ENCODE measurements at regions not wholly inside any gene's neighbourhood (a gene's known extent, or its start where the extent isn't known, plus 50 kb on each side); places are given as distances from the start of the nearest gene placed in this dataset.

GRCh38 chr4:13181681-13182080 is 302.5 kb downstream of the RAB28 start:
- Mint-ChIP-seq H3K36me3 (ENCODE audit: low read depth) (no peaks in the 10 kb centered on the region), H3K4me3 (no peak overlapping the region), H3K27ac (no peak overlapping the region), H3K4me1 (ENCODE audit: low read depth) (no peaks in the 10 kb centered on the region), H3K9me3 (peaks cover 7% of the 10 kb centered on the region), H3K27me3 (no peaks in the 10 kb centered on the region)

- Mint-ChIP-seq H3K4me1 (ENCODE audit: low read depth) (no peaks in the 10 kb centered on the region), H3K4me3 (no peak overlapping the region), H3K27ac (no peak overlapping the region), H3K36me3 (ENCODE audit: low read depth) (no peaks in the 10 kb centered on the region), H3K9me3 (peaks cover 4% of the 10 kb centered on the region), H3K27me3 (no peaks in the 10 kb centered on the region)
Measured at GRCh38 chr4:13180701-13181100, 303.4 kb downstream of the RAB28 start.

- Mint-ChIP-seq H3K4me3 (no peak overlapping the region), H3K27me3 (no peaks in the 10 kb centered on the region), H3K36me3 (ENCODE audit: low read depth) (no peaks in the 10 kb centered on the region), H3K4me1 (ENCODE audit: low read depth) (no peaks in the 10 kb centered on the region), H3K27ac (no peak overlapping the region), H3K9me3 (no peaks in the 10 kb centered on the region)
Measured at GRCh38 chr4:13178621-13179020, 305.5 kb downstream of the RAB28 start.

- no peak overlapping the region for H3K27ac Mint-ChIP-seq
- H3K4me3 Mint-ChIP-seq = no peak overlapping the region
- H3K9me3 Mint-ChIP-seq = no peaks in the 10 kb centered on the region
- H3K27me3 Mint-ChIP-seq = no peaks in the 10 kb centered on the region
- H3K36me3 Mint-ChIP-seq (ENCODE audit: low read depth) = no peaks in the 10 kb centered on the region
- no peaks in the 10 kb centered on the region for H3K4me1 Mint-ChIP-seq (ENCODE audit: low read depth)
Measured at GRCh38 chr4:13176741-13177142, 307.4 kb downstream of the RAB28 start.

GRCh38 chr4:13174926-13175325 is 309.2 kb downstream of the RAB28 start:
- H3K4me1 Mint-ChIP-seq (ENCODE audit: low read depth) = no peaks in the 10 kb centered on the region
- no peak overlapping the region for H3K27ac Mint-ChIP-seq
- no peak overlapping the region for H3K4me3 Mint-ChIP-seq

GRCh38 chr4:13174001-13174400 is 310.1 kb downstream of the RAB28 start:
- no peak overlapping the region for H3K27ac Mint-ChIP-seq
- H3K4me3 Mint-ChIP-seq = no peak overlapping the region
- H3K9me3 Mint-ChIP-seq = no peaks in the 10 kb centered on the region
- H3K36me3 Mint-ChIP-seq (ENCODE audit: low read depth) = no peaks in the 10 kb centered on the region
- no peaks in the 10 kb centered on the region for H3K4me1 Mint-ChIP-seq (ENCODE audit: low read depth)
- no peaks in the 10 kb centered on the region for H3K27me3 Mint-ChIP-seq

More at GRCh38 chr4:13174926-13175325, 309.2 kb downstream of the RAB28 start:
- Mint-ChIP-seq H3K27me3 (no peaks in the 10 kb centered on the region), H3K36me3 (ENCODE audit: low read depth) (no peaks in the 10 kb centered on the region), H3K9me3 (no peaks in the 10 kb centered on the region)

GRCh38 chr4:13171292-13172057 is 312.7 kb downstream of the RAB28 start:
- Mint-ChIP-seq H3K36me3 (ENCODE audit: low read depth) (no peaks in the 10 kb centered on the region), H3K9me3 (no peaks in the 10 kb centered on the region), H3K4me3 (no peak overlapping the region), H3K4me1 (ENCODE audit: low read depth) (no peaks in the 10 kb centered on the region), H3K27ac (no peak overlapping the region), H3K27me3 (no peaks in the 10 kb centered on the region)

- Mint-ChIP-seq H3K36me3 (ENCODE audit: low read depth) (no peaks in the 10 kb centered on the region), H3K27ac (no peak overlapping the region), H3K4me1 (ENCODE audit: low read depth) (no peaks in the 10 kb centered on the region), H3K27me3 (no peaks in the 10 kb centered on the region), H3K4me3 (no peak overlapping the region), H3K9me3 (no peaks in the 10 kb centered on the region)
Measured at GRCh38 chr4:13169731-13170525, 314.2 kb downstream of the RAB28 start.

GRCh38 chr4:13168326-13168725 is 315.8 kb downstream of the RAB28 start:
- Mint-ChIP-seq H3K27ac (no peak overlapping the region), H3K4me1 (ENCODE audit: low read depth) (no peaks in the 10 kb centered on the region), H3K9me3 (no peaks in the 10 kb centered on the region), H3K4me3 (no peak overlapping the region), H3K36me3 (ENCODE audit: low read depth) (no peaks in the 10 kb centered on the region), H3K27me3 (no peaks in the 10 kb centered on the region)

GRCh38 chr4:13166214-13166613 is 317.9 kb downstream of the RAB28 start:
- no peaks in the 10 kb centered on the region for H3K4me1 Mint-ChIP-seq (ENCODE audit: low read depth)

GRCh38 chr4:13164783-13165331 is 319.3 kb downstream of the RAB28 start:
- no peaks in the 10 kb centered on the region for H3K9me3 Mint-ChIP-seq
- H3K4me1 Mint-ChIP-seq (ENCODE audit: low read depth) = no peaks in the 10 kb centered on the region
- H3K4me3 Mint-ChIP-seq = no peak overlapping the region
- no peak overlapping the region for H3K27ac Mint-ChIP-seq
- H3K36me3 Mint-ChIP-seq (ENCODE audit: low read depth) = no peaks in the 10 kb centered on the region
- H3K27me3 Mint-ChIP-seq = no peaks in the 10 kb centered on the region

More at GRCh38 chr4:13166214-13166613, 317.9 kb downstream of the RAB28 start:
- Mint-ChIP-seq H3K4me3 (no peak overlapping the region), H3K27me3 (no peaks in the 10 kb centered on the region), H3K36me3 (ENCODE audit: low read depth) (no peaks in the 10 kb centered on the region), H3K27ac (no peak overlapping the region), H3K9me3 (no peaks in the 10 kb centered on the region)

GRCh38 chr4:13162886-13163285 is 321.3 kb downstream of the RAB28 start:
- H3K4me3 Mint-ChIP-seq = no peak overlapping the region
- no peaks in the 10 kb centered on the region for H3K27me3 Mint-ChIP-seq
- H3K9me3 Mint-ChIP-seq = no peaks in the 10 kb centered on the region
- H3K27ac Mint-ChIP-seq = no peak overlapping the region
- H3K4me1 Mint-ChIP-seq (ENCODE audit: low read depth) = no peaks in the 10 kb centered on the region
- H3K36me3 Mint-ChIP-seq (ENCODE audit: low read depth) = no peaks in the 10 kb centered on the region

GRCh38 chr4:13160920-13161319 is 323.2 kb downstream of the RAB28 start:
- Mint-ChIP-seq H3K36me3 (ENCODE audit: low read depth) (no peaks in the 10 kb centered on the region), H3K27me3 (no peaks in the 10 kb centered on the region), H3K4me1 (ENCODE audit: low read depth) (no peaks in the 10 kb centered on the region), H3K9me3 (no peaks in the 10 kb centered on the region), H3K27ac (no peak overlapping the region), H3K4me3 (no peak overlapping the region)

GRCh38 chr4:13159041-13159620 is 325.0 kb downstream of the RAB28 start:
- Mint-ChIP-seq H3K27me3 (no peaks in the 10 kb centered on the region), H3K9me3 (peaks cover 4% of the 10 kb centered on the region), H3K36me3 (ENCODE audit: low read depth) (no peaks in the 10 kb centered on the region), H3K4me3 (no peak overlapping the region), H3K27ac (no peak overlapping the region), H3K4me1 (ENCODE audit: low read depth) (no peaks in the 10 kb centered on the region)

GRCh38 chr4:13151194-13151593 is 332.9 kb downstream of the RAB28 start:
- Mint-ChIP-seq H3K4me1 (ENCODE audit: low read depth) (no peaks in the 10 kb centered on the region), H3K36me3 (ENCODE audit: low read depth) (peaks cover 3% of the 10 kb centered on the region), H3K9me3 (peaks cover 8% of the 10 kb centered on the region), H3K4me3 (no peak overlapping the region), H3K27ac (no peak overlapping the region), H3K27me3 (no peaks in the 10 kb centered on the region)

Measured in stimulated activated naive CD8-positive, alpha-beta T cell treated with anti-CD3 and anti-CD28 coated beads, Interleukin-15, Interleukin-2, amounts not matched to agents 100 ng/mL and 50 ng/mL, for 24 hours (primary cell).